Loucy (cell line): ENCODE measurements at regions not wholly inside any gene's neighbourhood (a gene's known extent, or its start where the extent isn't known, plus 50 kb on each side); places are given as distances from the start of the nearest gene placed in this dataset.

Source experiments
- CTCF ChIP-seq: fragments of 200-600 bp; sonication (generic); conservative IDR thresholded peaks from 2 replicates; pipeline ENCODE4 v1.5.1; 2014; ENCODE audit warnings: mild to moderate bottlenecking, antibody characterized with exemption, low read length
- EZH2phosphoT487 ChIP-seq: fragments of 200-600 bp; IDR thresholded peaks from 2 replicates; pipeline ENCODE4 v1.6.1; 2018; ENCODE audit warnings: antibody characterized with exemption, mild to moderate bottlenecking, moderate library complexity, borderline replicate concordance

- TF ChIP-seq CTCF (peak; percentile 24; the same call in 1 of the 2 replicates), EZH2phosphoT487 (no peak)
Measured at GRCh38 chrX:112512509-112512908, 167.2 kb downstream of the LHFPL1 start.
